ENCODE measurements at regions not wholly inside any gene's neighbourhood (a gene's known extent, or its start where the extent isn't known, plus 50 kb on each side); places are given as distances from the start of the nearest gene placed in this dataset.

DNA sequence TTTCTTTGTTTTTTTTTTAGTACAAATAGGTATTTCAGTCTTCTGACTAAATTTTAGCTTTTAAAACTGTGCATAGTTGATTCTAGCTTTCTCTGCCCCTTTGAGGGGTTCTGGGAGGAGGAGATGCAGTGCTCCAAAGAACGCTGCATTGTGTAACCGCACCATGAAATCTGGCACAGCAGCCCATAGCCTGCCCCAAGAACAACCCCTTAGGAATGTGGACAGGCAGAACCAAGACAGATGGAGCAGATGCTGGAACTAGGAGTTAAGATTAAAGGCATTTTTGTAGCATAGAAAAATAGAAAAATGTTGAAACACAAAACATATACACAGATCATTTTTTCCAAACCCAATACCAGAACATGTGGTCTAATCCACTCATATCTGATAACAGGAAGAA, 187.5 kb downstream of the SCG2 start:
- TF ChIP-seq POLR2A (IDR thresholded peaks at IDR 0.05) (no peak), EP300 (IDR thresholded peaks at IDR 0.05) (no peak)
- TF ChIP-seq, protein P1, sequence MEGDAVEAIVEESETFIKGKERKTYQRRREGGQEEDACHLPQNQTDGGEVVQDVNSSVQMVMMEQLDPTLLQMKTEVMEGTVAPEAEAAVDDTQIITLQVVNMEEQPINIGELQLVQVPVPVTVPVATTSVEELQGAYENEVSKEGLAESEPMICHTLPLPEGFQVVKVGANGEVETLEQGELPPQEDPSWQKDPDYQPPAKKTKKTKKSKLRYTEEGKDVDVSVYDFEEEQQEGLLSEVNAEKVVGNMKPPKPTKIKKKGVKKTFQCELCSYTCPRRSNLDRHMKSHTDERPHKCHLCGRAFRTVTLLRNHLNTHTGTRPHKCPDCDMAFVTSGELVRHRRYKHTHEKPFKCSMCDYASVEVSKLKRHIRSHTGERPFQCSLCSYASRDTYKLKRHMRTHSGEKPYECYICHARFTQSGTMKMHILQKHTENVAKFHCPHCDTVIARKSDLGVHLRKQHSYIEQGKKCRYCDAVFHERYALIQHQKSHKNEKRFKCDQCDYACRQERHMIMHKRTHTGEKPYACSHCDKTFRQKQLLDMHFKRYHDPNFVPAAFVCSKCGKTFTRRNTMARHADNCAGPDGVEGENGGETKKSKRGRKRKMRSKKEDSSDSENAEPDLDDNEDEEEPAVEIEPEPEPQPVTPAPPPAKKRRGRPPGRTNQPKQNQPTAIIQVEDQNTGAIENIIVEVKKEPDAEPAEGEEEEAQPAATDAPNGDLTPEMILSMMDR (IDR thresholded peaks at IDR 0.05) = no peak
